NOMO-1 treated with DMSO at 0.1 percent for 48 hours (cell line): ENCODE measurements at regions not wholly inside any gene's neighbourhood (a gene's known extent, or its start where the extent isn't known, plus 50 kb on each side); places are given as distances from the start of the nearest gene placed in this dataset.
"Not testable (repeated sequence)": the region's sequence is repeated elsewhere in the genome, so short reads cannot be mapped to it uniquely, and the experiment has no call there.

Experiments used
- DNase-seq: peaks from one replicate; lab custom pipeline; 2025; ENCODE audit not compliant: unreplicated experiment; lab: John Stamatoyannopoulos, UW

DNA sequence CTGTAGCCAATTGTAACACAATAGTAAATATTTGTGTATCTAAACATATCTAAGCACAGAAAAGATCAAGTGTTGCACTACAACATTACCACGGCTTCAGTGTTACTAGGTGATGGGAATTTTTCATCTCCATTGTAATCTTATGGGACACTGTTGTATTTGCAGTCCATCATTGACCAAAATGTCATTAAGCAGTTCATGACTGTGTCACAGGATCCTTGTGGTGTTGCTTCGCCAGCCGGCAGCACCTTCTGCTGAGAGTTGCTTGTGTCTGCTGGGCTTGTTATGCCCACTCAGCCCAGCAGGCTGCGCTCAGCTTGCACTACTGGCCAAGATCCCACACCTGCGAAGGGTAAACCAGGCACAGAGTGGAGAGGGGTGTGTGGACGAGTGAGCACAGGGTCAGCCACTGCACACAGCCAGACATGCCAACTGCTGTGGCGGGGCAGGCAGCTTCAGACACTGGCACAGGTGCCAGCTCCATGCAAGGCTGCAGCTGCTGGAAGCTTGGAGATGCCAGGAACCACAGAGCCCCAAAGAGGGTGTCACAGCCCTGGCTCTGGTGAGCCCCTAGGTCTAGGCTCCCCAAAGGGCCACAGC is 273.7 kb downstream of the CETN3 start:
- no peak for DNase-seq

DNA sequence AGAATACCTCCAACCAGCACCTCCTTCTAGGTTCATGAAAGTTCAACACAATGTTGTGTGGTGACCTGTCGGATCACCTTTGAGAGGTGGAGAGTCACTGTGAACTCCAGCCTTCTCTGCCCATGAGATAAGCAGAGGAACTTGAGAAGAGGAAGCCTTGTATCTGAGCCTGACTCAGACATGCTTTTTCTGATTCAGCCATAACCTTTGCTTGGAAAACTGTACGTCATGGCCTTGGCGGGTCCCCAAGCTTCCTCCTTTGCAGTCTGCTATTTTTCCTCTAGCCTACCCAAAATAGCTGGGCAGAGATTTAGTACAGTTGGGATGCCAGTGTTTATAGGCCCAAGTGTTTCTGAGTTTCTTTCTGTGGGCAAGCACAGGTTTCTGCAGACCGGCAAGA is 274.7 kb downstream of the CETN3 start:
- DNase-seq, result peak; percentile 35

DNA sequence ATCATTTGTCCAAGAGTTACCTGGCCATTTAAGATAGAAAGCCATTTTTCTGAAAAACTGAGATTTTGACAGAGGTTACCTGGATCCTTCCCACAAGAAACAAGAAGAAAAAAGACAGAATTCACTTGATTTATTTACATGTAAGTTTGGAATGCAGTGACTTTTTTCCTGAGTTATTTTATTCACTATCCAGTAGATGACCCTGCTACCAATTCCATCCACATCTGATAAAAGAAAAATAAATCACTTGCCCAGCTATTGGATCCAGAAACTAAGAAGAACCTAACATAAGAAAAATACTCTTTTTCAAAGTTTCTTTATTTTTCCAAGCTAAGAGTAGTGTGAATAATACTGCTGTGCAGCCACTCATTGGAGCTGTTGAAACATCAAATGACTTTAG is 275.2 kb downstream of the CETN3 start:
- DNase-seq, result no peak

GRCh38 chr5:90133941-90134340 is 275.6 kb downstream of the CETN3 start:
- no peak for DNase-seq

DNA sequence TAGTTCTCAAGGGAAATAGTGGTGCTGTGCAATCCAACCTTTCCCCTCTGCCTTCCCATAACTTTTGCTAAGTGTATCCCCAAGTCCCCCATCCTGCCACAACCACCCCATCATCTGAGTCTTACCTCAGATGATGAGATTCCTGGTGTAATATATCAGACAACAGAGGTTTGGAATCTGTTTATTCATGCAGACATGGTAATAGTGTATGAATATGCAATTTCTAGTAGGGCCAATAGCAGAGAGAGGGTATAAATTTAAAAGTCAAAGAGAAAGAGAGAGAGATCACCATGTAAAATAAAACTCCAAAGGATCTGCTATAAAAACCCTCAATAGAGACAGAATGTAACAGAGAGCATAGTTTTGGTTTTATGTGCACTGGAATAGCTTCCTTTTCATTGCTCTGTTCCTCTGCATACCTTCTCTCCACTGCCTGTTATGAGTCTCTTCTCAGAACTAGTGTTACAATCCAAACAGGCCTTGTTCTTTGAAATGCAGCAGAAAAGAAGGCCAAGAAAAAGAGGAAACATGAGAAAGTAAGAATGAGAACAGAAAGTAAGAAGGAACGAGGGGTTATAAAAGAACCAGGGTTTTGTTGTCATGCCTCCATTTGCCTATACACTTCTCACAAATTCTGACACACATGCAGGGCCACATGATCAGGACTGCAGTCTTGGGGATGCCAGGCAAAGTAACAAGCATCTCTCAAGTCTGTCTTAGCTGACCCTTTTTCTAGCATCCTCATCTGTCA is 278.0 kb downstream of the CETN3 start:
- peak; percentile 82 for DNase-seq

DNA sequence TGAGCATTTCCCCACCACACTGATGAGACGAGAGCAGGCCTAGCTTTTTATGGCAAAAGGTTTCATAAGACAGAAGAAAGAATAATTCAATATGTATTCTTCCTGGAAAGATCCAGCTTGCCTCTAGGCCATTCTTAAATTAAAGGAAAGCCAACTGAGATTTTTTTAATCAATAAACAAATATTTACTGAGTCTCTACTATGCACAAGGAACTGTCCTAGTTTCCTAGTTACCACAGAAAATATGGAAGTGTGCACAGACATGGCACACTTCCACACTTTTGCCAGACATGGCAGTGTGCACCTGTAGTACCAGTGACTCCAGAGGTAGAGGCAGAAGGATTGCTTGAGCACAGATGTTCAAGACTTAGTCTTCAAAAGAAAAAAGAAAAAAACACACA is 281.0 kb downstream of the CETN3 start:
- no peak for DNase-seq

DNA sequence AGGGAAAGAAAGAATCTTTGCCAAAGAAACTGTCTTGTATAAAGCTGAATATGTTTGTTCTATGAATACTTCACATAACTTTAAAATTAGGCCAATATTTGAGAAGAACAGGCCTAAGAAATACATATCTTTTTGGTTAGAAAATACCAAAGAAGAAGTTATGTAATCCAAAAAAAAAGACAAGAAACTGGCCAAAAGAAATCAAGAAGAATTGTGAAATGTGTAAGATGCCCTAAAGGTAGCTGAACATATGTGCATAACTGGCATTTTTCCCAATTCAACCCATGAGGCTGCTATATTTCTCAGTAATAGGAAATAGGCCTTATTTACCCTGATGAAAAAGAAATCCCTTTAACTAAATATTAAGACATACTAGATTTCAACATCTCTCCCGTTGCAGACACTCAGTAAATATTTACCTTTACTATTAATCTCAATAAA is 290.0 kb downstream of the CETN3 start:
- no peak for DNase-seq

DNA sequence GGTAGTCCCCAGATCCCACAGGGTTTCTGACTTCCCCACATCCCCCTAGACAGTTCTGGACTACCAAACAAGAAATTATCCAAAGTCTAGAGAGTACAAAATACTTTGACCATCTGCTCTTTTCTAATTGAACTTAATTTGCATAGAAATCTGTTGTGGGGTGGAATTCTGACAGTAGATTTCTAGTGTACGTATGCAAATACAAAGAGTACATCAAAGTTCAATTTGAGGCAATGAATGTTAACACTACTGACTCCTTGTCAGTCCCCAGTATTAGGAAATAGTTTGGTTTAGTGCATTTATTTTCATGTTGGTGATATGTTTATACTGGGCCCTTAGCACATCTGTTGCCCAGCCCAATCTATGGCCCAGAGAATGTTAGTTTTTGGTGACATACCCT is 292.6 kb downstream of the CETN3 start:
- DNase-seq, result no peak

DNA sequence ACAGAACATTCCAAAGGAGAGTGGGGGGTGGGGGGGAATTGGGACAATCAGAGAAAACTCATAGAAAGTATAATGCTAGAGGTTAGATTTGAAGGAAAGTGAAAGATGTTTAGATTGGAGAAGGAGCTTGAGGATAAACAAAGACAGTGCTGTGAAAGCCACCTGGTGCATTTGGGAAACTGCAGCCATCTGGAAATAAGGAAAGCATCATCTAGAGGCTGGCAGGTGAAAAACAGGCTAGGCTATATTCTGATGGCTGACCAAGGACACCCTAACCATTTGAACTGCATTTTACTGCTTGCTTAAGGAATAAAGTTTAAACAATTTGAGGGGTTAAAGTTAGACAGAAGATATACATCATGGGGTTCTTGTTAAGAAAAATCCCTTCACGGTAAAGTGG is 296.4 kb downstream of the CETN3 start:
- DNase-seq, result no peak

GRCh38 chr5:90112033-90112692 is 297.4 kb downstream of the CETN3 start:
- DNase-seq, result no peak

DNA sequence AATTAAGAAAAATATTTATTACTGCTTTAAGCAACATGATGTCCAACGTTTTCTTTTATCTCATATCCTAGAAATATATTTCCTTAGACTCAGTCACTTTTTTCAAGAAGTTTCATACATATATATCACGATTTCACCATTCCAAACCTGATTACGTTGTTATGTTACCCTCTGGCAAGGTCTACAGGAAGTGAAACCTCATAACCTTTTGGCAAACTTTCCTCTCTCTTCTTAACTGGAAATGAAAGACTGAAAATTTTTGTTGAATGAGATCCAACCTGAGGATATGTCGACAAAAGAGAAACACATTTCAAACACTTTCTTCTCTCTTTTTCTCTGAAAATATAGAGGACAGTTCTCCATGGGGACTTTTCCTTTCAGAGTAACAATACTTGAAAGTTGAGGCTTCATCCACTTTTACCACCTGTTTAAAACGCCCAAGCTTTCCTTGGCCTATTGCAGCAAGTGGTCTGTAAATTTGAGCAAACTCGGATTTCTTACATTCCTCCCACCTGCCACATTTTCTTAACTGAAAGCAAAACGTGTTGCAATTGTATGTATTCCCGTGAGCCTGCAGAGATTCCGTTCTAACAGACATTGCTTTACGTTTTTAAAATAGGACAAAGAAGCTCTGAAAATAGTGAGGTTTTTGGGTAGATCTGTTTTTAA is 298.1 kb downstream of the CETN3 start:
- peak; percentile 63 for DNase-seq

DNA sequence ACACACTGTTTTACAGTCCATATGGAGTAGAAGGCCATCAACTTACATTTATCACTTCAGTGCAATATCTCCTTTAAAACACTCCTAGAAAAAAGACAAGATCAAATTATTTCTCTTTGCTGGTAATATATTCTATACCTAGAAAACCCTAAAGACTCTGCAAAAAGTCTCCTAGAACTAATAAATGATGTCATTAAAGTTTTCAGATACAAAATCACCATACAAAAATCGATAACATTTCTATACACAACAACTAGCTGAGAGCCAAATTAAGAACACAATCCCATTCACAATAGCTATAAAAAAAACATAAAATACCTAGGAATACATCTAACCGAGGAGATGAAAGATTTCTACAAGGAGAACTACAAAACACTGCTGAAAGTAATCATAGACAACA is 300.3 kb downstream of the CETN3 start:
- no peak for DNase-seq

DNA sequence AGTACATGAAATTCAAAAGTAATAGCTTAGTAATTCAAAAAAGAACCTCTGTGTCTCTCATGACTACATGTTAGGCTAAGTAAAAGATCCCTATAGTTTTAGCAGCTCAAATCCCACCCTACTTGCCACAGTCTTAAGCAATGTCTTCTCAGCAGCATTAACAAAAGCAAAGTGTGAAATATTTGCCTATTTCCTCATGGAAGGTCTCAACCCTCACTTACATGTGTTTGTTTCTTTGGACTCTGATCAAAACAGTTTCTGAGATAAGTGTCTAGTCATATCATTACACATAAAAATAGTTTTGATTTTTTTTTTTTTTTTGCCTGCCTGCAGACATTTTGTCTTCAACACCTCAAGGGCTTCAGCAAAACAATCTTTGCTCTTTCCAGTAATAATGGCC is 310.5 kb downstream of the CETN3 start:
- no peak for DNase-seq

GRCh38 chr5:90097082-90097477 is 312.5 kb downstream of the CETN3 start:
- no peak for DNase-seq

GRCh38 chr5:90096415-90097081 is 313.0 kb downstream of the CETN3 start:
- DNase-seq, result no peak

- DNase-seq, result no peak
Measured at GRCh38 chr5:90095292-90096060, 314.1 kb downstream of the CETN3 start.

DNA sequence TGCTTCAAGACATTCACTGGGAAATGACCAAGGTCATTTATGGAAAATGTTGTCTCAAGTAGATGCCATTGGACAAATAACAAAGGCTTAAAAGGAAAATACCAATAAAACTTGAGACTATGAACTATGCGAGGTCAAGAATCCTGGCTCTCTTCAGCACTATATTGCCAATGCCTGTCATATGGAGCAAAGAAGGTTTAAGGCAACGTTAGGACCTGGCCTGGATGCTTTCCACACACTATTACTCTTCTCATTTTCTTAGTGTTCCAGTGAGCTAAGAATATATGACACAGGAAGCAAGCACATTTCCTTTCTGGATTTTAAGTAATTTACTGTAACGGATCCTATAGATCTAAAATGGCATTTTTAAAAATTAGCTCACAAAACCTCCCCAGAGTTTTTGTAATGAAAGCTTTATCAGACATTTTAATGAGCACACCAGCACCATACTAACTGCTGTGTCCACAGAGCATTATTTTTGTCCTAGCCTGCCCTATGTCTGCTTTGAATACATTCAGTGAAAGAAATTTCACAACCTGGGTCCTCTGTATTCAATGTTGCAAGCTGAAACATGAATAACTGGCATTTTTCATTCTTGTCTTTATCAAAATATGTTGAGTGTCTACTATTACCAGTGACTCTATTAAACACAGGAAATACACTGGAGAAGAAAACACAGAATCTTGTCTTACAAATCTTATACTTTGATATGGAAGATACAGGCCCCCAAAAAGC is 315.6 kb downstream of the CETN3 start:
- no peak for DNase-seq

DNA sequence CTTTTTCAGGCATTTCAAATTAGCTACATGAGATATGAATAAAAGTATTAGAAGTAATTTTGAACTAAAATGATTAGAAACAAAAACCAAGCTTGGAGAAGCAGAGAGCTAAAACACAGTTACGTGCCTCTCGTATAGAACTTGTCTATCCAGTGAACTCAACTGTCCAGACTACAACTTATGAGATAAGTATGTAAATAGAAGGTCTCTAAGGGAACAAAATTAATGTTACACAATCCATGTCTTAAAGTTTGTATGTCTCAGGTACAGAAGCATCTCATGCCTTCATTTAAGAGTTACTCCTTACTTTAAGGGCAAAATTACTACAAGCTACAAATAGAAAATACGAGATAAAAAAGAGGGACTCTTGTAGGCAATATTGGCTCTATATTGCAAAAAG is 316.8 kb downstream of the CETN3 start:
- no peak for DNase-seq

DNA sequence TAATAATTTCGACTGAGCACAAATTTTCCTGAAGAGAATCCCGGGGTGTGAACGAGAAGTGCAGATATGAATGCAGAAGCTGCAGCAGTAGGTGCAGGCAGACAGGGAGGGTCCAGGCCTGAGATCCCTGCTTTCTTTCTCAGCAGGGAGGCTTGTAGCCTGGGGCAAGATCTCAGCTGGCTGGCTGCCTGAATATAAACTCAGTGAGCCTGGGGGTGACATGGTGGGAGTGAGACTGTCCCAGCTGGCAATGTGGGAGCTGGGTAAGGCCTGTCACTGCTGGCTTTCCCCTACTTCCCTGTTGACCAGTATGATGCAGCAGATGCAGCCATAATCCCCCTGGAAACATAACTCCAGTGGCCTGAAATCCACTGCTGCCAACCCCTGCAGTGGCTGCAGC is 325.2 kb downstream of the CETN3 start:
- no peak for DNase-seq

DNA sequence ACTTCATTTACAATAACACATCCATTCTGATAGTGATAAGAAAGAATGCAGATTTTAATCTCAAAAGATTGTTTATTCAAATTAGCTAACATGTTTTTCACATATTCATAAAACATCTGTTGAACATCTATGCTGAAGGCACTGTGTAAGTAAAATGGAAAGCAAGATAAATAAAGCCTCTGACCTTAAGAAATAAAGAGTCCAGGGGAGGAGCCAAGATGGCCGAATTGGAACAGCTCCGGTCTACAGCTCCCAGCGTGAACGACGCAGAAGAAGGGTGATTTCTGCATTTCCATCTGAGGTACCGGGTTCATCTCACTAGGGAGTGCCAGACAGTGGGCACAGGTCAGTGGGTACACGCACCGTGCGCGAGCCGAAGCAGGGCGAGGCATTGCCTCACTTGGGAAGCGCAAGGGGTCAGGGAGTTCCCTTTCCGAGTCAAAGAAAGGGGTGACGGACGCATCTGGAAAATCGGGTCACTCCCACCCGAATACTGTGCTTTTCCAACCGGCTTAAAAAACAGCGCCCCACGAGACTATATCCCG is 336.5 kb downstream of the CETN3 start:
- DNase-seq, result not testable (repeated sequence)
